GM12878 (cell line): ENCODE measurements at regions not wholly inside any gene's neighbourhood (a gene's known extent, or its start where the extent isn't known, plus 50 kb on each side); places are given as distances from the start of the nearest gene placed in this dataset.

ENCODE experiments used
- ATAC-seq: fragments of 200-7000 bp; cut with Tn5 transposase; 3 replicates; pipeline ENCODE4 v1.9.1; 2020; ENCODE audit warnings: mild to moderate bottlenecking, moderate library complexity
- BruUV-seq: library from RNA; stranded (reverse); fragments of 400-500 nt; replicated peaks from 2 replicates; lab custom pipeline; 2021; lab: Mats Ljungman, UMichigan
- CTCF ChIA-PET: fragments of 300-600 bp; sonication (Branson Sonifier 250); formaldehyde crosslinking; extraction: SDS; loops from one replicate; lab custom pipeline; 2021; ENCODE audit warnings: inconsistent platforms; lab: Yijun Ruan, JAX
- POLR2A ChIA-PET: fragments of 350-600 bp; formaldehyde crosslinking; extraction: SDS; loops from one replicate; lab custom pipeline; 2021; ENCODE audit warnings: inconsistent platforms; lab: Charles Lee
- RAD21 ChIA-PET: fragments of 300-600 bp; sonication (Branson Sonifier 250); formaldehyde crosslinking; loops from one replicate; lab custom pipeline; 2023; ENCODE audit warnings: antibody characterized with exemption; ENCODE audit not compliant: unreplicated experiment; lab: Charles Lee
- SMC1A ChIA-PET: fragments of 300-600 bp; sonication (Branson Sonifier 250); formaldehyde crosslinking; loops from one replicate; lab custom pipeline; 2023; ENCODE audit not compliant: unreplicated experiment, uncharacterized antibody; lab: Charles Lee
- DNase-seq: peaks from one replicate; pipeline ENCODE4 v3.0.0-alpha.2; 2011; ENCODE audit warnings: low read depth, low spot score
- FAIRE-seq: peaks from 3 replicates; lab custom pipeline; 2011; peaks lifted over from hg19 to GRCh38; lab: Jason Lieb, UNC
- H2AFZ ChIP-seq: 2 replicates; pipeline ENCODE4 v1.6.0; 2011; ENCODE audit warnings: low read depth, low read length, control low read depth; ENCODE audit not compliant: control insufficient read depth
- H3K27ac ChIP-seq: 2 replicates; pipeline ENCODE4 v1.5.1; 2011; ENCODE audit warnings: control low read depth; ENCODE audit not compliant: control insufficient read depth, insufficient read depth
- H3K27me3 ChIP-seq, 2 experiments: replicated peaks in 1 of 2; 2 replicates each; pipeline versions ENCODE4 v1.6.0 to v1.6.1; 2011; ENCODE audit warnings: low read length in 1 of 2; ENCODE audit not compliant: control insufficient read depth in 2 of 2, insufficient read depth in 2 of 2
- H3K36me3 ChIP-seq, 2 experiments: 2 replicates each; pipeline ENCODE4 v1.5.1; 2011; ENCODE audit warnings: low read length in 1 of 2; ENCODE audit not compliant: control insufficient read depth in 2 of 2, insufficient read depth in 2 of 2
- H3K4me1 ChIP-seq: 2 replicates; pipeline ENCODE4 v1.6.1; 2011; ENCODE audit warnings: mild to moderate bottlenecking, low read length, moderate library complexity, mixed read lengths; ENCODE audit not compliant: control insufficient read depth, insufficient read depth
- H3K4me2 ChIP-seq: 2 replicates; pipeline ENCODE4 v1.6.0; 2011; ENCODE audit warnings: control low read depth; ENCODE audit not compliant: control insufficient read depth, insufficient read depth
- H3K4me3 ChIP-seq: fragments of 200-600 bp; sonication (generic); 2 replicates; pipeline ENCODE4 v1.5.1; 2016
- H3K79me2 ChIP-seq: 2 replicates; pipeline ENCODE4 v1.6.0; 2011; ENCODE audit warnings: low read length; ENCODE audit not compliant: control insufficient read depth, insufficient read depth
- H3K9ac ChIP-seq: 2 replicates; pipeline ENCODE4 v1.8.0; 2011; ENCODE audit warnings: low read length, control low read depth, mixed read lengths; ENCODE audit not compliant: control insufficient read depth, insufficient read depth
- H3K9me3 ChIP-seq: replicated peaks from 3 replicates; pipeline ENCODE4 v1.5.1; 2011; ENCODE audit warnings: mild to moderate bottlenecking, low read length; ENCODE audit not compliant: control insufficient read depth, insufficient read depth
- H4K20me1 ChIP-seq: 2 replicates; pipeline ENCODE4 v1.6.0; 2011; ENCODE audit not compliant: control insufficient read depth, insufficient read depth
- CREM ChIP-seq: IDR thresholded peaks from 2 replicates; pipeline ENCODE4 v1.6.1; 2014; ENCODE audit warnings: antibody characterized with exemption, low read depth
- CUX1 ChIP-seq: IDR thresholded peaks from 2 replicates; pipeline ENCODE4 v1.6.1; 2012; ENCODE audit warnings: improper control_type of control experiment, low read depth, low read length; ENCODE audit not compliant: insufficient replicate concordance
- DPF2 ChIP-seq: fragments of 450-650 bp; IDR thresholded peaks from 2 replicates; pipeline ENCODE4 v1.6.1; 2017; ENCODE audit warnings: mild to moderate bottlenecking
- HDAC2 ChIP-seq: fragments of 200-600 bp; sonication (generic); IDR thresholded peaks from 2 replicates; pipeline ENCODE4 v1.6.1; 2017
- MAX ChIP-seq: IDR thresholded peaks from 2 replicates; pipeline ENCODE4 v1.6.1; 2012; ENCODE audit warnings: low read depth, low read length, improper control_type of control experiment
- MEF2A ChIP-seq: IDR thresholded peaks from 2 replicates; pipeline ENCODE4 v1.6.1; 2011; ENCODE audit warnings: low read depth, mild to moderate bottlenecking, low read length, moderate library complexity; ENCODE audit not compliant: insufficient read depth
- PAX5 ChIP-seq: IDR thresholded peaks from 2 replicates; pipeline ENCODE4 v1.6.1; 2011; ENCODE audit warnings: low read depth, low read length, borderline replicate concordance
- PBX3 ChIP-seq: IDR thresholded peaks from 2 replicates; pipeline ENCODE4 v1.6.1; 2011; ENCODE audit warnings: mild to moderate bottlenecking, low read depth, low read length, moderate library complexity; ENCODE audit not compliant: insufficient replicate concordance
- TCF3 ChIP-seq: IDR thresholded peaks from 2 replicates; pipeline ENCODE4 v1.6.1; 2012; ENCODE audit warnings: low read depth, mild to moderate bottlenecking, low read length, borderline replicate concordance; ENCODE audit not compliant: insufficient read depth
- USF1 ChIP-seq: IDR thresholded peaks from 2 replicates; pipeline ENCODE4 v1.6.1; 2011; ENCODE audit warnings: borderline replicate concordance, low read depth, mild to moderate bottlenecking, moderate library complexity, mixed read lengths, low read length; ENCODE audit not compliant: insufficient read depth; ENCODE audit errors: extremely low read length
- ZNF207 ChIP-seq: fragments of 450-650 bp; IDR thresholded peaks from 2 replicates; pipeline ENCODE4 v1.6.1; 2014; ENCODE audit warnings: antibody characterized with exemption, mild to moderate bottlenecking, borderline replicate concordance
- ZNF217 ChIP-seq: fragments of 450-650 bp; IDR thresholded peaks from 2 replicates; pipeline ENCODE4 v1.6.1; 2017; ENCODE audit warnings: antibody characterized with exemption, mild to moderate bottlenecking
- WGBS: methylation state at CpG from one replicate; pipeline ENCODE4 v1.1.6; 2016; ENCODE audit warnings: low lambda C conversion rate; ENCODE audit not compliant: insufficient replicate concordance, insufficient coverage; ENCODE audit errors: missing lambda C conversion rate; 5-methylcytosine and 5-hydroxymethylcytosine counted together
- in situ Hi-C: fragments of 300-500 bp; cut with MboI; formaldehyde crosslinking; loops from 9 replicates; pipeline ENCODE4 v1.14.3; 2018; ENCODE audit warnings: mixed read lengths
- intact Hi-C: fragments of 100-400 bp; cut with micrococcal nuclease; formaldehyde crosslinking; loops from one replicate; pipeline ENCODE4 v1.14.2; 2022; ENCODE audit not compliant: unreplicated experiment

GRCh38 chr6:85372915-85373270, 77.0 kb upstream of the NT5E start:
- no peak for DNase-seq
- RAD21 ChIA-PET: interaction anchor here (1.2 to 4.6 kb wide), 4 partner anchors 77 to 111 kb away, joined by 5 to 44 read pairs (median 6); partner anchors contain the start of gene NT5E
- no peak overlapping the region for H3K4me2 ChIP-seq
- CTCF ChIA-PET: interaction anchor here (0.7 to 3.9 kb wide), 7 partner anchors 11 to 111 kb away, joined by 3 to 62 read pairs (median 4); no protein-coding TSS in a partner anchor
- no peak overlapping the region for H2AFZ ChIP-seq
- H3K27me3 ChIP-seq: no peaks in the 10 kb centered on the region
- SMC1A ChIA-PET: interaction anchor here (0.8 to 1.8 kb wide), 13 partner anchors 10 to 123 kb away, joined by 3 to 34 read pairs (median 4); partner anchors contain the start of gene NT5E
- H3K4me1 ChIP-seq: no peaks in the 10 kb centered on the region
- intact Hi-C loops (loop anchor here (1.0 to 5.0 kb wide), 2 partner anchors 34 to 110 kb away; no protein-coding TSS in a partner anchor), in situ Hi-C loops (no loop called here)
- 49% methylated on average over 2 of the region's 2 CpGs for WGBS
- no peaks in the 10 kb centered on the region for H4K20me1 ChIP-seq
- no peaks in the 10 kb centered on the region for H3K36me3 ChIP-seq
- H3K27ac ChIP-seq: no peak overlapping the region
- H3K9me3 ChIP-seq: no peaks in the 10 kb centered on the region
- no peak overlapping the region for H3K4me3 ChIP-seq
- no peaks in the 10 kb centered on the region for H3K79me2 ChIP-seq
- BruUV-seq: no TSS peak
- no peak for ATAC-seq
- no peak overlapping the region for H3K9ac ChIP-seq
- FAIRE-seq: no peak
- POLR2A ChIA-PET: no interaction called here
- TF ChIP-seq HDAC2 (no peak), PAX5 (no peak), TCF3 (no peak), MEF2A (no peak), CREM (no peak), DPF2 (no peak), ZNF207 (no peak), MAX (no peak), USF1 (no peak), PBX3 (no peak), CUX1 (no peak), ZNF217 (no peak)
